ENCODE measurements at regions not wholly inside any gene's neighbourhood (a gene's known extent, or its start where the extent isn't known, plus 50 kb on each side); places are given as distances from the start of the nearest gene placed in this dataset.
A peak's percentile ranks its signal among the peaks of the same experiment; 100 is the strongest.
"Not testable (repeated sequence)": the region's sequence is repeated elsewhere in the genome, so short reads cannot be mapped to it uniquely, and the experiment has no call there.

- DNase-seq: peak; percentile 73
Observed at GRCh38 chr12:5267603-5268423, 164.1 kb upstream of the NTF3 start.

- DNase-seq: no peak
Observed at GRCh38 chr12:5268424-5269210, 163.3 kb upstream of the NTF3 start.

- DNase-seq: no peak
Observed at GRCh38 chr12:5269846-5270245, 162.1 kb upstream of the NTF3 start.

GRCh38 chr12:5272018-5272785, 159.7 kb upstream of the NTF3 start:
- DNase-seq: peak; percentile 73

GRCh38 chr12:5273709-5274108, 158.2 kb upstream of the NTF3 start:
- no peak for DNase-seq

- DNase-seq: no peak
Observed at GRCh38 chr12:5276327-5276880, 155.5 kb upstream of the NTF3 start.

GRCh38 chr12:5280086-5280485, 151.8 kb upstream of the NTF3 start:
- no peak for DNase-seq

- not testable (repeated sequence) for DNase-seq
Observed at GRCh38 chr12:5290368-5290767, 141.5 kb upstream of the NTF3 start.

GRCh38 chr12:5292651-5293050, 139.3 kb upstream of the NTF3 start:
- no peak for DNase-seq

- no peak for DNase-seq
Observed at GRCh38 chr12:5293773-5294172, 138.1 kb upstream of the NTF3 start.

- DNase-seq: no peak
Observed at GRCh38 chr12:5294274-5295070, 137.4 kb upstream of the NTF3 start.

- peak; percentile 76 for DNase-seq
Observed at GRCh38 chr12:5295151-5295550, 136.8 kb upstream of the NTF3 start.

- DNase-seq: peak; percentile 14
Observed at GRCh38 chr12:5295996-5296395, 135.9 kb upstream of the NTF3 start.

GRCh38 chr12:5301539-5301938, 130.4 kb upstream of the NTF3 start:
- no peak for DNase-seq

GRCh38 chr12:5305425-5305824, 126.5 kb upstream of the NTF3 start:
- peak; percentile 23 for DNase-seq

GRCh38 chr12:5305886-5306545, 125.9 kb upstream of the NTF3 start:
- peak; percentile 74 for DNase-seq

- no peak for DNase-seq
Observed at GRCh38 chr12:5307065-5307464, 124.8 kb upstream of the NTF3 start.

GRCh38 chr12:5308216-5308615, 123.7 kb upstream of the NTF3 start:
- no peak for DNase-seq

- DNase-seq: no peak
Observed at GRCh38 chr12:5308996-5309395, 122.9 kb upstream of the NTF3 start.

- no peak for DNase-seq
Observed at GRCh38 chr12:5309654-5310053, 122.3 kb upstream of the NTF3 start.

- peak; percentile 75 for DNase-seq
Observed at GRCh38 chr12:5310151-5310550, 121.8 kb upstream of the NTF3 start.

All from fibroblast of skin of back (primary cell).